Activated CD8-positive, alpha-beta memory T cell treated with anti-CD3 and anti-CD28 coated beads, Interleukin-2, amount 10 ng/mL, durations not matched to agents 7 days and 5 days (primary cell): ENCODE measurements at regions not wholly inside any gene's neighbourhood (a gene's known extent, or its start where the extent isn't known, plus 50 kb on each side); places are given as distances from the start of the nearest gene placed in this dataset.
"Not testable (repeated sequence)": the region's sequence is repeated elsewhere in the genome, so short reads cannot be mapped to it uniquely, and the experiment has no call there.

Source experiments
- ATAC-seq: fragments of 150-1000 bp; cut with Tn5 transposase; one replicate; pipeline ENCODE4 v1.10.0; 2021; ENCODE audit warnings: moderate library complexity
- CTCF ChIA-PET: fragments of 350-600 bp; sonication (Branson Sonifier 250); formaldehyde crosslinking; loops from one replicate; lab custom pipeline; 2021; ENCODE audit warnings: antibody characterized with exemption; lab: Charles Lee
- DNase-seq: peaks from one replicate; pipeline ENCODE4 v3.0.0-alpha.2; 2020
- H3K27ac Mint-ChIP-seq: one replicate; pipeline ENCODE4 v1.8.0; 2021; ENCODE audit warnings: mild to moderate bottlenecking, mixed read lengths
- H3K27me3 Mint-ChIP-seq: one replicate; pipeline ENCODE4 v1.8.0; 2021; ENCODE audit warnings: mixed read lengths
- H3K36me3 Mint-ChIP-seq: one replicate; pipeline ENCODE4 v1.8.0; 2021; ENCODE audit warnings: mild to moderate bottlenecking, mixed read lengths
- H3K4me1 Mint-ChIP-seq: one replicate; pipeline ENCODE4 v1.8.0; 2021; ENCODE audit warnings: mixed read lengths
- H3K4me3 Mint-ChIP-seq: one replicate; pipeline ENCODE4 v1.8.0; 2021; ENCODE audit warnings: mild to moderate bottlenecking, moderate library complexity, mixed read lengths
- H3K9me3 Mint-ChIP-seq: one replicate; pipeline ENCODE4 v1.8.0; 2022; ENCODE audit warnings: low read depth, mixed read lengths

- no peak for DNase-seq
- Mint-ChIP-seq H3K4me1 (no peaks in the 10 kb centered on the region), H3K4me3 (no peak overlapping the region), H3K27me3 (peaks cover 10% of the 10 kb centered on the region), H3K36me3 (no peaks in the 10 kb centered on the region), H3K9me3 (no peaks in the 10 kb centered on the region), H3K27ac (no peak overlapping the region)
- CTCF ChIA-PET, result no interaction called here
- no peak for ATAC-seq
Observed at GRCh38 chr17:74130841-74131240, 72.6 kb upstream of the RPL38 start.

GRCh38 chr17:74132354-74132753 is 71.1 kb upstream of the RPL38 start:
- H3K4me1 Mint-ChIP-seq, result no peaks in the 10 kb centered on the region
- no peak for ATAC-seq
- CTCF ChIA-PET, result no interaction called here
- no peaks in the 10 kb centered on the region for H3K9me3 Mint-ChIP-seq
- H3K36me3 Mint-ChIP-seq, result no peaks in the 10 kb centered on the region
- DNase-seq, result no peak
- H3K27ac Mint-ChIP-seq, result no peak overlapping the region
- peaks cover 18% of the 10 kb centered on the region for H3K27me3 Mint-ChIP-seq
- no peak overlapping the region for H3K4me3 Mint-ChIP-seq

- Mint-ChIP-seq H3K36me3 (no peaks in the 10 kb centered on the region), H3K4me3 (no peak overlapping the region), H3K4me1 (no peaks in the 10 kb centered on the region), H3K9me3 (no peaks in the 10 kb centered on the region), H3K27me3 (peaks cover 22% of the 10 kb centered on the region), H3K27ac (no peak overlapping the region)
- ATAC-seq, result no peak
- CTCF ChIA-PET, result no interaction called here
- DNase-seq, result no peak
Observed at GRCh38 chr17:74133740-74134139, 69.7 kb upstream of the RPL38 start.

GRCh38 chr17:74134234-74134633 is 69.2 kb upstream of the RPL38 start:
- DNase-seq, CTCF ChIA-PET, ATAC-seq, H3K4me3 Mint-ChIP-seq, H3K36me3 Mint-ChIP-seq, H3K4me1 Mint-ChIP-seq, H3K9me3 Mint-ChIP-seq, H3K27ac Mint-ChIP-seq: not testable (repeated sequence)
- peaks cover 22% of the 10 kb centered on the region for H3K27me3 Mint-ChIP-seq

GRCh38 chr17:74134991-74135390 is 68.5 kb upstream of the RPL38 start:
- no peaks in the 10 kb centered on the region for H3K4me1 Mint-ChIP-seq
- ATAC-seq, result no peak
- no peak for DNase-seq
- H3K27ac Mint-ChIP-seq, result no peak overlapping the region
- H3K4me3 Mint-ChIP-seq, result no peak overlapping the region
- peaks cover 22% of the 10 kb centered on the region for H3K27me3 Mint-ChIP-seq
- no peaks in the 10 kb centered on the region for H3K9me3 Mint-ChIP-seq
- CTCF ChIA-PET, result no interaction called here
- H3K36me3 Mint-ChIP-seq, result no peaks in the 10 kb centered on the region

- Mint-ChIP-seq H3K4me3 (no peak overlapping the region), H3K4me1 (no peaks in the 10 kb centered on the region), H3K27ac (no peak overlapping the region), H3K36me3 (no peaks in the 10 kb centered on the region), H3K27me3 (peaks cover 22% of the 10 kb centered on the region), H3K9me3 (no peaks in the 10 kb centered on the region)
- CTCF ChIA-PET, result no interaction called here
- ATAC-seq (no peak), DNase-seq (no peak)
Observed at GRCh38 chr17:74135391-74136167, 67.9 kb upstream of the RPL38 start.

- no peak overlapping the region for H3K4me3 Mint-ChIP-seq
- no peak overlapping the region for H3K27ac Mint-ChIP-seq
- ATAC-seq (no peak), DNase-seq (no peak)
- peaks cover 13% of the 10 kb centered on the region for H3K27me3 Mint-ChIP-seq
- peaks cover 1% of the 10 kb centered on the region for H3K36me3 Mint-ChIP-seq
- peaks cover 2% of the 10 kb centered on the region for H3K9me3 Mint-ChIP-seq
- CTCF ChIA-PET, result no interaction called here
- H3K4me1 Mint-ChIP-seq, result no peaks in the 10 kb centered on the region
Observed at GRCh38 chr17:74137416-74137815, 66.1 kb upstream of the RPL38 start.

- Mint-ChIP-seq H3K9me3 (peaks cover 11% of the 10 kb centered on the region), H3K27me3 (peaks cover 12% of the 10 kb centered on the region), H3K4me3 (no peak overlapping the region), H3K36me3 (peaks cover 6% of the 10 kb centered on the region), H3K4me1 (no peaks in the 10 kb centered on the region), H3K27ac (no peak overlapping the region)
- DNase-seq, result no peak
- ATAC-seq, result no peak
- CTCF ChIA-PET, result no interaction called here
Observed at GRCh38 chr17:74139120-74139519, 64.4 kb upstream of the RPL38 start.

- H3K27me3 Mint-ChIP-seq, result peaks cover 12% of the 10 kb centered on the region
- no peaks in the 10 kb centered on the region for H3K4me1 Mint-ChIP-seq
- CTCF ChIA-PET, result interaction anchor here (1.3 kb wide), 1 partner anchor 50 kb away, joined by 4 read pairs; no protein-coding TSS in a partner anchor
- H3K9me3 Mint-ChIP-seq, result peaks cover 13% of the 10 kb centered on the region
- ATAC-seq (no peak), DNase-seq (no peak)
- H3K36me3 Mint-ChIP-seq, result peaks cover 8% of the 10 kb centered on the region
- no peak overlapping the region for H3K4me3 Mint-ChIP-seq
- no peak overlapping the region for H3K27ac Mint-ChIP-seq
Observed at GRCh38 chr17:74140282-74140681, 63.2 kb upstream of the RPL38 start.

- CTCF ChIA-PET, result no interaction called here
- no peaks in the 10 kb centered on the region for H3K4me1 Mint-ChIP-seq
- H3K27ac Mint-ChIP-seq, result no peak overlapping the region
- peaks cover 8% of the 10 kb centered on the region for H3K36me3 Mint-ChIP-seq
- H3K4me3 Mint-ChIP-seq, result no peak overlapping the region
- peaks cover 13% of the 10 kb centered on the region for H3K9me3 Mint-ChIP-seq
- no peak for ATAC-seq
- no peak for DNase-seq
- peaks cover 14% of the 10 kb centered on the region for H3K27me3 Mint-ChIP-seq
Observed at GRCh38 chr17:74141612-74142011, 61.9 kb upstream of the RPL38 start.

- H3K9me3 Mint-ChIP-seq, result peaks cover 13% of the 10 kb centered on the region
- not testable (repeated sequence) for DNase-seq, H3K4me1 Mint-ChIP-seq
Observed at GRCh38 chr17:74143318-74143717, 60.2 kb upstream of the RPL38 start.

GRCh38 chr17:74145756-74146155 is 57.7 kb upstream of the RPL38 start:
- CTCF ChIA-PET, result no interaction called here

More at GRCh38 chr17:74143318-74143717, 60.2 kb upstream of the RPL38 start:
- CTCF ChIA-PET, H3K27ac Mint-ChIP-seq, ATAC-seq, H3K4me3 Mint-ChIP-seq, H3K27me3 Mint-ChIP-seq, H3K36me3 Mint-ChIP-seq: not testable (repeated sequence)

GRCh38 chr17:74146196-74146595 is 57.3 kb upstream of the RPL38 start:
- Mint-ChIP-seq H3K27me3 (peaks cover 5% of the 10 kb centered on the region), H3K9me3 (peaks cover 13% of the 10 kb centered on the region), H3K4me1 (no peaks in the 10 kb centered on the region), H3K27ac (no peak overlapping the region), H3K36me3 (peaks cover 8% of the 10 kb centered on the region), H3K4me3 (no peak overlapping the region)
- ATAC-seq (no peak), DNase-seq (no peak)
- CTCF ChIA-PET, result no interaction called here

More at GRCh38 chr17:74145756-74146155, 57.7 kb upstream of the RPL38 start:
- ATAC-seq (no peak), DNase-seq (no peak)
- Mint-ChIP-seq H3K27me3 (peaks cover 5% of the 10 kb centered on the region), H3K36me3 (peaks cover 8% of the 10 kb centered on the region), H3K9me3 (peaks cover 13% of the 10 kb centered on the region), H3K4me1 (no peaks in the 10 kb centered on the region), H3K27ac (no peak overlapping the region), H3K4me3 (no peak overlapping the region)

- Mint-ChIP-seq H3K27me3 (peaks cover 5% of the 10 kb centered on the region), H3K36me3 (peaks cover 6% of the 10 kb centered on the region), H3K4me1 (no peaks in the 10 kb centered on the region), H3K4me3 (no peak overlapping the region), H3K9me3 (peaks cover 13% of the 10 kb centered on the region), H3K27ac (no peak overlapping the region)
- CTCF ChIA-PET, result no interaction called here
- ATAC-seq (no peak), DNase-seq (no peak)
Observed at GRCh38 chr17:74147056-74147835, 56.2 kb upstream of the RPL38 start.
